Uterus (tissue), 3 donors: ENCODE measurements at regions not wholly inside any gene's neighbourhood (a gene's known extent, or its start where the extent isn't known, plus 50 kb on each side); places are given as distances from the start of the nearest gene placed in this dataset.

Experiments used
- DNase-seq, 2 donors: peaks; one replicate each; pipeline ENCODE4 v3.0.0-alpha.2; 2019 to 2020
- H3K27ac ChIP-seq, 2 donors: fragments of 200-600 bp; sonication (generic); 1 replicate in 1 of 2; 2 replicates in 1 of 2; pipeline ENCODE4 v1.5.1; 2016 to 2018
- H3K27me3 ChIP-seq, 2 donors: fragments of 200-600 bp; sonication (generic); one replicate each; pipeline ENCODE4 v1.5.1; 2018 to 2019; ENCODE audit warnings: control low read depth in 1 of 2
- H3K36me3 ChIP-seq, 2 donors: fragments of 200-600 bp; sonication (generic); one replicate each; pipeline ENCODE4 v1.5.1; 2019; ENCODE audit warnings: control low read depth in 1 of 2
- H3K4me1 ChIP-seq, 2 donors: fragments of 200-600 bp; sonication (generic); one replicate each; pipeline ENCODE4 v1.5.1; 2018 to 2019; ENCODE audit warnings: control low read depth in 1 of 2
- H3K4me3 ChIP-seq, 2 donors: fragments of 200-600 bp; sonication (generic); 1 replicate in 1 of 2; 2 replicates in 1 of 2; pipeline ENCODE4 v1.5.1; 2018 to 2019; ENCODE audit warnings: mild to moderate bottlenecking in 1 of 2
- H3K9me3 ChIP-seq, 2 donors: fragments of 200-600 bp; sonication (generic); one replicate each; pipeline ENCODE4 v1.5.1; 2019; ENCODE audit warnings: control low read depth in 1 of 2
- POLR2A ChIP-seq, 2 donors: fragments of 450-650 bp; IDR thresholded peaks; one replicate each; pipeline ENCODE4 v1.6.1; 2016; ENCODE audit warnings: antibody characterized with exemption in 2 of 2, mild to moderate bottlenecking in 1 of 2, moderate library complexity in 1 of 2
- intact Hi-C: fragments of 100-400 bp; cut with DNase I; formaldehyde crosslinking; loops from one replicate; pipeline ENCODE4 v1.15.1; 2023; ENCODE audit warnings: low total_unique reads
- TF ChIP-seq, protein P1 (sequence below), 4 experiments: fragments of 200-600 bp in 2 of 4; fragments of 450-650 bp in 2 of 4; sonication (generic) in 2 of 4; IDR thresholded peaks; one replicate each; pipeline ENCODE4 v1.5.1; 2016 to 2019; ENCODE audit warnings: antibody characterized with exemption in 4 of 4, mild to moderate bottlenecking in 2 of 4, moderate library complexity in 1 of 4
- donor health status: DM: yes; HTN: yes; CAD: no.

DNA sequence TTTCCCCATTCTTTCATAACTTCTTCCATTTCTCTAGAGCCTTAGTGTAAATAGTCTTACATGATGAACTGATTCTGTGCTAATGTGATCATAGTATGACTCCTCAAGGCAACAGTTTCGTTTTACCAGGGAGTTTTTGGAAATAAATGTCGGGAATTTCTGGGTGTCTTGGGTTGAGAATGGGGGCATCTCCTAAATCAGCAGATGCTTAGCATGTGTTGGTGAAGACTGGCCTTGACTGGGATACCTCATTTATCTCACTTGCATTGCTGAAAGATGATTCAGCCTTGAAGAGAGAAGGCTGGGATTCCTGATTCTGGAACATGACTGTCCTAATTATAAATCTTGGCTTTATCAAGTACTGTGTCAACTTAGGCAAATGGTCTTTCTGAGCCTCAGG lies 115.7 kb upstream of the C11orf87 start:
- no peaks in the 10 kb centered on the region for H3K9me3 ChIP-seq
- intact Hi-C loops: no loop called here
- no peak overlapping the region for H3K27ac ChIP-seq

DNA sequence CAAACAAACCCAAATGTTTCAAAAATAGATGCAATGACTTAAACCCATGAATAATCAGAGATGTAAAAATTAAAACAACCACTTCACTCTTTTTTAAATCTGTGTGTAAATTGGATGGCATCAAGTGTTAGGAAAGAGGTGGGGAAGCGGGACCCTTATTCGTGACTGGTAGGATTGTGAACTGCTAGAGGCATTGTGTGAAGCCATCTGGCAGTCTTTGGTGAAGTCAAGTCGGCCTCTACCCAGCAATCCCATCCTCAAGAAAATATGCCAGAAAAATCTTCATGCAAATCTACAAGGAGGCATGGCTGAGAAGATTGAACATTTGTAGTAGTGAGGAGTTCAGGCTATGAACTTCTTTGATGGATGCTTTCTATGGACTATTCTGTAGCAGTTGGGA lies 114.6 kb upstream of the C11orf87 start:
- intact Hi-C loops: no loop called here
- Histone ChIP-seq H3K27ac (no peak overlapping the region), H3K27me3 (no peaks in the 10 kb centered on the region), H3K36me3 (no peaks in the 10 kb centered on the region), H3K9me3 (no peaks in the 10 kb centered on the region), H3K4me1 (no peaks in the 10 kb centered on the region), H3K4me3 (no peak overlapping the region)
- no peak for DNase-seq
- no peak for TF ChIP-seq POLR2A (IDR thresholded peaks at IDR 0.05)
- TF ChIP-seq, protein P1, sequence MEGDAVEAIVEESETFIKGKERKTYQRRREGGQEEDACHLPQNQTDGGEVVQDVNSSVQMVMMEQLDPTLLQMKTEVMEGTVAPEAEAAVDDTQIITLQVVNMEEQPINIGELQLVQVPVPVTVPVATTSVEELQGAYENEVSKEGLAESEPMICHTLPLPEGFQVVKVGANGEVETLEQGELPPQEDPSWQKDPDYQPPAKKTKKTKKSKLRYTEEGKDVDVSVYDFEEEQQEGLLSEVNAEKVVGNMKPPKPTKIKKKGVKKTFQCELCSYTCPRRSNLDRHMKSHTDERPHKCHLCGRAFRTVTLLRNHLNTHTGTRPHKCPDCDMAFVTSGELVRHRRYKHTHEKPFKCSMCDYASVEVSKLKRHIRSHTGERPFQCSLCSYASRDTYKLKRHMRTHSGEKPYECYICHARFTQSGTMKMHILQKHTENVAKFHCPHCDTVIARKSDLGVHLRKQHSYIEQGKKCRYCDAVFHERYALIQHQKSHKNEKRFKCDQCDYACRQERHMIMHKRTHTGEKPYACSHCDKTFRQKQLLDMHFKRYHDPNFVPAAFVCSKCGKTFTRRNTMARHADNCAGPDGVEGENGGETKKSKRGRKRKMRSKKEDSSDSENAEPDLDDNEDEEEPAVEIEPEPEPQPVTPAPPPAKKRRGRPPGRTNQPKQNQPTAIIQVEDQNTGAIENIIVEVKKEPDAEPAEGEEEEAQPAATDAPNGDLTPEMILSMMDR (IDR thresholded peaks at IDR 0.05): no peak

More for the DNA sequence above, 115.7 kb upstream of the C11orf87 start:
- Histone ChIP-seq H3K4me3 (no peak overlapping the region), H3K36me3 (no peaks in the 10 kb centered on the region), H3K27me3 (no peaks in the 10 kb centered on the region), H3K4me1 (no peaks in the 10 kb centered on the region)
- DNase-seq: no peak
- TF ChIP-seq, protein P1 (IDR thresholded peaks at IDR 0.05): no peak
- TF ChIP-seq POLR2A (IDR thresholded peaks at IDR 0.05): no peak

- intact Hi-C loops: no loop called here
- no peaks in the 10 kb centered on the region for H3K36me3 ChIP-seq
- TF ChIP-seq, protein P1 (IDR thresholded peaks at IDR 0.05): no peak
- TF ChIP-seq POLR2A (IDR thresholded peaks at IDR 0.05): no peak
- H3K4me1 ChIP-seq: no peaks in the 10 kb centered on the region
- H3K27ac ChIP-seq: no peak overlapping the region
- no peaks in the 10 kb centered on the region for H3K27me3 ChIP-seq
- H3K4me3 ChIP-seq: no peak overlapping the region
- DNase-seq: no peak
- H3K9me3 ChIP-seq: no peaks in the 10 kb centered on the region
These were observed 113.4 kb upstream of the C11orf87 start for GRCh38 chr11:109308551-109308950.

- DNase-seq: no peak
- TF ChIP-seq, protein P1 (IDR thresholded peaks at IDR 0.05): no peak
- TF ChIP-seq POLR2A (IDR thresholded peaks at IDR 0.05): no peak
- no peaks in the 10 kb centered on the region for H3K9me3 ChIP-seq
- intact Hi-C loops: no loop called here
- H3K27ac ChIP-seq: no peak overlapping the region
- H3K4me3 ChIP-seq: no peak overlapping the region
- H3K36me3 ChIP-seq: no peaks in the 10 kb centered on the region
- no peaks in the 10 kb centered on the region for H3K4me1 ChIP-seq
- H3K27me3 ChIP-seq: no peaks in the 10 kb centered on the region
These were observed 112.8 kb upstream of the C11orf87 start for GRCh38 chr11:109309153-109309552.

DNA sequence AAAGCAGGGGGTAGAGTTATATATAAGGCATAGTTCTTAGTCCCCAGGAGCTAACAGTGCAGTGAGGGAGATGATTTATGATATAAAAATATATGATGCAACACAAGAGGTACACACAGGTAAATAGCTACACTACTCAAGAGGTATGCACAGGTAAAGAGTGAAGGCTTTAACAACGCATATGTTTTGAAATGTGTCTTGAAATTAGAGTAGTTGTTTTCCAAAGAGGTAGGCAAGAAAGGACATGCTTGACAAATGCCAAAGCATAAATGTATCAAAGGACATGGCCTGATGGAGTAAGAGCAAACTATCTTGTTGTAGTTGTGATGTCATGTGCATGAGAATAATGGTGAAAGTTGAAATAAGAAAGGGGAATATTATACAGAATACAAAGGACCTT lies 104.3 kb upstream of the C11orf87 start:
- no peaks in the 10 kb centered on the region for H3K9me3 ChIP-seq
- no peak overlapping the region for H3K27ac ChIP-seq
- no peaks in the 10 kb centered on the region for H3K4me1 ChIP-seq
- no peak for DNase-seq
- TF ChIP-seq, protein P1 (IDR thresholded peaks at IDR 0.05): no peak
- TF ChIP-seq POLR2A (IDR thresholded peaks at IDR 0.05): no peak
- no peaks in the 10 kb centered on the region for H3K27me3 ChIP-seq
- no peak overlapping the region for H3K4me3 ChIP-seq
- H3K36me3 ChIP-seq: no peaks in the 10 kb centered on the region
- intact Hi-C loops: no loop called here
